ENCODE measurements at regions not wholly inside any gene's neighbourhood (a gene's known extent, or its start where the extent isn't known, plus 50 kb on each side); places are given as distances from the start of the nearest gene placed in this dataset.

DNA sequence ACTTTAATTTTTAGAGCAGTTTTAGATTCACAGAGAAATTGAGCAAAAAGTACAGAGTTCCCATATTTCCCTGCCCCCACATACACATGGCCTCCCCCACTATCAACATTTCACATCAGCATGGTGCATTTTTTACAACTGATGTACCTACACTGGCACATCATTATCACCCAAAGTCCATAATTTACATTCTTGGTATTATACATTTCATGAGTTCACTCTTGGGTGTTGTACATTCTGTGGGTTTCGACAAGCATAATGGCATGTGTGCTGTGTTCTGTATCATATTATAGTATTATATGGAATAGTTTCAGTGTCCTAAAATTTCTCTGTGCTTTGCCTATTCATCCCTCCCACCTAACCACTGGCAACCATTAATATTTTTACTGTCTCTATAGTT, 419.8 kb upstream of the THBS1 start:
- Histone ChIP-seq H3K9me3 (no peaks in the 10 kb centered on the region), H3K27ac (no peak overlapping the region), H3K27me3 (no peaks in the 10 kb centered on the region), H3K4me1 (peaks cover 0 to 34% (median 3%) of the 10 kb centered on the region in 4 donors), H3K4me3 (no peak overlapping the region), H3K36me3 (no peaks in the 10 kb centered on the region)
- TF ChIP-seq CTCF (IDR thresholded peaks at IDR 0.05), result no peak
- intact Hi-C loops (cut with DNase I; ENCODE audit: low total_unique reads), result no loop called here
- no peak for DNase-seq

- intact Hi-C loops (cut with DNase I; ENCODE audit: low total_unique reads), result no loop called here
- no peak overlapping the region for H3K4me3 ChIP-seq
- H3K9me3 ChIP-seq, result no peaks in the 10 kb centered on the region
- H3K4me1 ChIP-seq, result peaks cover 0 to 36% (median 0%) of the 10 kb centered on the region in 4 donors
- no peak for DNase-seq
- no peaks in the 10 kb centered on the region for H3K27me3 ChIP-seq
- TF ChIP-seq CTCF (IDR thresholded peaks at IDR 0.05), result no peak
- H3K36me3 ChIP-seq, result no peaks in the 10 kb centered on the region
- H3K27ac ChIP-seq, result peak overlapping the region; percentile 62 to 64
Observed at GRCh38 chr15:39165020-39165706, 415.7 kb upstream of the THBS1 start.

DNA sequence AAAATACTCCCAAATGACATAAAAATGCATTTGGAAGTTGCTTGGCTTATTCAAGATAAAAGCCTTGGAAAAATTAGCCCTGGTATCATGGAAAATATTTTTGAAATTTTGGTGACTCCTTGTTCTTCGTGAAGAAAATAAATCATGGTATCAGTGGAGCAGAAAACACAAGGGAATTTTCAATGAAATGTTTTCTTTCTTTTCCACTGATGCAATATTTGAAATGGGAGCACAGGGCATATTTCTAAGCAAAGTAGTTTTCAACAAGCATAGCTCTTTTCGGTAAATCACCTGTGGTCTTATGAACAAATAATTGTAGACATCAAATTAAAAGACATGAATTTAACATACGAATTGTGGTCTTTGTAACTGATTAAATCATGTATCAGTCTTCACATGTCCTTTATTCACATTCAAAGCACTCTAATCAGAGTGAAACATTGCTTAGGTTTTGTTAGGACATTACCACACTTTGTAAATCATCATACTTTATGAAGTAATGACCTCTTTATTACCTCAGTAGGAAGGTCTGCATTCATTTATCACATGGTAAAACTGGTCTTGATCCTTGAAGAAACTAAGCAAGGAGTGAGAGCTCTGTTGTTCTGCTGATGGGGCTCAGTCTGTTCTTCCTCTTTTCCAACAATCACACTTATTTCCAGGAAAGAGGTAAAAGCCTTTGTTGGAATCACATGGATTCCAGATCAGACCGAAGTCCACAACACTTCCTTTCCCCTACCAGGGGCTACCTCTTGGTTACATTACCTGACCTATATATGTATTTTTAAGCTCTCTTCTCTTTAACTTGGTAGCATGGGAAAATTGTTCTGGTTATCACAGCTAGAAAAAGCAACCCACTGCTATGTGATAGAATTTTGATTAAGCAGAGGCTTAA, 413.5 kb upstream of the THBS1 start:
- H3K9me3 ChIP-seq, result no peaks in the 10 kb centered on the region
- TF ChIP-seq CTCF (IDR thresholded peaks at IDR 0.05), result no peak
- no peaks in the 10 kb centered on the region for H3K27me3 ChIP-seq
- H3K27ac ChIP-seq, result peak overlapping the region; percentile 34 to 64
- no peaks in the 10 kb centered on the region for H3K36me3 ChIP-seq
- no peak overlapping the region for H3K4me3 ChIP-seq
- peaks cover 0 to 44% (median 5%) of the 10 kb centered on the region in 4 donors for H3K4me1 ChIP-seq
- DNase-seq, result no peak
- intact Hi-C loops (cut with DNase I; ENCODE audit: low total_unique reads), result no loop called here

DNA sequence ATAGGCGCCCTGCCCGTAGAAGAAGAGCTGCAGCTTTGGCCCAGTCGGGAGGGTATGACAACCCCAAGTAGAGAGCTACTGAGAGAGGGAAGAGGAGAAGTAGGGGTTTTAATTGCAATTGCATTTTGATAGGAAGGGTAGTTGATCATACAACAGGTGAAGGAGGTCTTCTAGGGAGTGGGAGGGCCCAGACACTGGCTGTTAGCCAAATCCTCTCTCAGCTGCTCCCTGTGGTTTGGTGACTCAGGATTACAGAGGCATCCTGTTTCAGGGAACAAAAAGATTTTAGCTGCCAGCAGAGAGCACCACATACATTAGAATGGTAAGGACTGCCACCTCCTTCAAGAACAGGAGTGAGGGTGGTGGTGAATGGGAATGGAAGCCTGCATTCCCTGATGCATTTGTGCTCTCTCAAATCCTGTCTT, 408.9 kb upstream of the THBS1 start:
- intact Hi-C loops (cut with DNase I; ENCODE audit: low total_unique reads), result loop anchor here (2.0 to 5.0 kb wide), 2 partner anchors 411 to 580 kb away; no protein-coding TSS in a partner anchor
- peak; percentile 39 to 69 for DNase-seq
- Histone ChIP-seq H3K4me3 (no peak overlapping the region), H3K9me3 (no peaks in the 10 kb centered on the region), H3K27ac (no peak overlapping the region), H3K27me3 (no peaks in the 10 kb centered on the region), H3K36me3 (no peaks in the 10 kb centered on the region), H3K4me1 (peaks cover 0 to 29% (median 7%) of the 10 kb centered on the region in 4 donors)
- TF ChIP-seq CTCF (IDR thresholded peaks at IDR 0.05), result peak; percentile 34 to 44

DNA sequence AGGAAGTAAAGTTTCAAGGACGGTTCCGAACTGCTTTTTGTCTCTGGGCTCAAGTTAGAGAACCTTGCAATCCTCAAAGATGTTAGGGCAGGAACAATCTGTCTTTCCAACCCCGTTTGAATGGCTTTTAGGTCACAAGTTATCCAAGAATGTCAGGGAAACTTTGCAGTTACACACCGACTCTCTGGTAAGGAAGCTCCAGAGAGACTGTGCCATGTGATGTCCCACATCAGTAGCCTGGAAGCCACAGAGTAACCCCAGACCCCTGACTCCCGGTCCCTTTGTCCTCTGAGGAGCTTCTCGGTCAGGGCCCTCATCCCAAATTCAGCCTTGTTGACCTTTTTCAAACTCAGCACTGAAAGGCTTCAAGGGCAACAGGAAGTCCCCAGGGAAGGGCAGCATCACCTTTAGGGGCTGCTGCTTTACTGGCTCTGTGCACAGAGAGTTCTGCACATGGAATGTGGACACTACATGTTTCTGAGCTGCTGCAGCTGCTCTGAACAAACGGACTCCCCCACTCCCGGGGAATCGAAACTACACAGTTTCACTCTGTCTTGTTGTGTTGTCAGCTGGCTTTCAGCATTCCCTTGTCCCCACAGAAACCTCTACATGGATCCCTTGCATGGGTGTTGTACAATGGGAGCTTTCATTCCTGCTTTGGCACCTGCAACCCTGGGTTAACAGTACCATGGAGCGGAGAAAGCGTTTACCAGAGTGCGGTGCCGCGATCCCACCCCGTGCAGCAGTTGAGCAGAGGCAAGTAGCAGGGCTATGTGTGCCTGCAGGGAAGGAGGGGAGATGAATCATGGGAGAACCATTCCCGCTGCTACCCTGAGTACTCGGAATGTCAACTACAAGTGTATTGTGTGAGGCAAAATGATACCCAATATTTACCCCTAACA, 408.2 kb upstream of the THBS1 start:
- TF ChIP-seq CTCF (IDR thresholded peaks at IDR 0.05), result no peak
- Histone ChIP-seq H3K4me1 (peaks cover 0 to 24% (median 7%) of the 10 kb centered on the region in 4 donors), H3K36me3 (no peaks in the 10 kb centered on the region), H3K9me3 (no peaks in the 10 kb centered on the region), H3K4me3 (no peak overlapping the region), H3K27ac (no peak overlapping the region), H3K27me3 (no peaks in the 10 kb centered on the region)
- intact Hi-C loops (cut with DNase I; ENCODE audit: low total_unique reads), result loop anchor here (2.0 to 5.0 kb wide), 2 partner anchors 410 to 580 kb away; no protein-coding TSS in a partner anchor
- DNase-seq, result no peak
